Thyroid gland (tissue), 4 donors: ENCODE measurements at regions not wholly inside any gene's neighbourhood (a gene's known extent, or its start where the extent isn't known, plus 50 kb on each side); places are given as distances from the start of the nearest gene placed in this dataset.
"Not testable (repeated sequence)": the region's sequence is repeated elsewhere in the genome, so short reads cannot be mapped to it uniquely, and the experiment has no call there.

Source experiments
- CTCF ChIP-seq, 6 experiments: fragments of 200-600 bp in 3 of 6; fragments of 450-650 bp in 3 of 6; sonication (generic) in 3 of 6; IDR thresholded peaks; one replicate each; pipeline ENCODE4 v1.5.1; 2016 to 2019; ENCODE audit warnings: antibody characterized with exemption in 6 of 6, mild to moderate bottlenecking in 2 of 6, inconsistent platforms in 1 of 6, moderate library complexity in 1 of 6
- POLR2A ChIP-seq, 2 donors: fragments of 450-650 bp; IDR thresholded peaks; one replicate each; pipeline ENCODE4 v1.6.1; 2017; ENCODE audit warnings: antibody characterized with exemption in 2 of 2, mild to moderate bottlenecking in 2 of 2, moderate library complexity in 1 of 2

- TF ChIP-seq CTCF, POLR2A (IDR thresholded peaks at IDR 0.05): not testable (repeated sequence)
Observed at GRCh38 chr10:46739919-46740318, 161.0 kb downstream of the SYT15 start.
